ENCODE measurements at regions not wholly inside any gene's neighbourhood (a gene's known extent, or its start where the extent isn't known, plus 50 kb on each side); places are given as distances from the start of the nearest gene placed in this dataset.

GRCh38 chr12:116433249-116433648, 125.9 kb upstream of the MAP1LC3B2 start:
- no peak for FAIRE-seq
- dilution Hi-C loops (cut with MboI; ENCODE audit: extremely low pct_ligation_motif_present, low sequenced_read_pairs): no loop called here

More at GRCh38 chr12:116433249-116433648, 125.9 kb upstream of the MAP1LC3B2 start:
- no peak overlapping the region for H2AFZ ChIP-seq (ENCODE audit: low read depth, low read length)
- H3K4me1 ChIP-seq (ENCODE audit: control insufficient read depth, extremely low read depth, insufficient read depth, low read length): peaks cover 3% of the 10 kb centered on the region
- H3K36me3 ChIP-seq (ENCODE audit: control insufficient read depth in 2 of 2, extremely low read depth in 1 of 2, insufficient read depth in 2 of 2, low read length in 2 of 2): no peaks in the 10 kb centered on the region
- H4K20me1 ChIP-seq (replicated peaks; ENCODE audit: control insufficient read depth, extremely low read depth, insufficient read depth, low read length): no peaks in the 10 kb centered on the region
- H3K9me1 ChIP-seq (replicated peaks; ENCODE audit: control insufficient read depth, extremely low read depth, insufficient read depth, low read length): no peaks in the 10 kb centered on the region
- no peak overlapping the region for H3K4me2 ChIP-seq (ENCODE audit: insufficient read depth, low read length)
- TF ChIP-seq EZH2 (IDR thresholded peaks at IDR 0.05; ENCODE audit: borderline replicate concordance, low read depth, low read length, severe bottlenecking) (no peak), FOS (IDR thresholded peaks at IDR 0.05; ENCODE audit: borderline replicate concordance, insufficient read depth, low read length) (no peak), POLR2AphosphoS5 (IDR thresholded peaks at IDR 0.05; ENCODE audit: insufficient read depth, low read depth, low read length) (no peak), POLR2A (IDR thresholded peaks at IDR 0.05; ENCODE audit: low read depth, low read length) (no peak), MYC (IDR thresholded peaks at IDR 0.05; ENCODE audit: low read depth, low read length) (no peak), JUN (IDR thresholded peaks at IDR 0.05; ENCODE audit: borderline replicate concordance, insufficient read depth, insufficient read length, low read depth) (no peak), GATA2 (IDR thresholded peaks at IDR 0.05; ENCODE audit: insufficient read depth, insufficient read length, low read depth, low read length) (no peak)
- TF ChIP-seq, protein P1, sequence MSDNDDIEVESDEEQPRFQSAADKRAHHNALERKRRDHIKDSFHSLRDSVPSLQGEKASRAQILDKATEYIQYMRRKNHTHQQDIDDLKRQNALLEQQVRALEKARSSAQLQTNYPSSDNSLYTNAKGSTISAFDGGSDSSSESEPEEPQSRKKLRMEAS (IDR thresholded peaks at IDR 0.05; ENCODE audit: insufficient read depth, insufficient read length): no peak
- TF ChIP-seq, protein P2, sequence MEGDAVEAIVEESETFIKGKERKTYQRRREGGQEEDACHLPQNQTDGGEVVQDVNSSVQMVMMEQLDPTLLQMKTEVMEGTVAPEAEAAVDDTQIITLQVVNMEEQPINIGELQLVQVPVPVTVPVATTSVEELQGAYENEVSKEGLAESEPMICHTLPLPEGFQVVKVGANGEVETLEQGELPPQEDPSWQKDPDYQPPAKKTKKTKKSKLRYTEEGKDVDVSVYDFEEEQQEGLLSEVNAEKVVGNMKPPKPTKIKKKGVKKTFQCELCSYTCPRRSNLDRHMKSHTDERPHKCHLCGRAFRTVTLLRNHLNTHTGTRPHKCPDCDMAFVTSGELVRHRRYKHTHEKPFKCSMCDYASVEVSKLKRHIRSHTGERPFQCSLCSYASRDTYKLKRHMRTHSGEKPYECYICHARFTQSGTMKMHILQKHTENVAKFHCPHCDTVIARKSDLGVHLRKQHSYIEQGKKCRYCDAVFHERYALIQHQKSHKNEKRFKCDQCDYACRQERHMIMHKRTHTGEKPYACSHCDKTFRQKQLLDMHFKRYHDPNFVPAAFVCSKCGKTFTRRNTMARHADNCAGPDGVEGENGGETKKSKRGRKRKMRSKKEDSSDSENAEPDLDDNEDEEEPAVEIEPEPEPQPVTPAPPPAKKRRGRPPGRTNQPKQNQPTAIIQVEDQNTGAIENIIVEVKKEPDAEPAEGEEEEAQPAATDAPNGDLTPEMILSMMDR (IDR thresholded peaks at IDR 0.05; ENCODE audit: extremely low read depth in 1 of 2, insufficient read depth in 1 of 2, low read depth in 1 of 2, low read length in 2 of 2): no peak
- H3K9ac ChIP-seq (replicated peaks; ENCODE audit: extremely low read depth, insufficient read depth, low read length): no peak overlapping the region
- intact Hi-C loops (cut with micrococcal nuclease): loop anchor here (5.0 kb wide), 1 partner anchor 74 kb away; no protein-coding TSS in a partner anchor
- no peak for DNase-seq (ENCODE audit: low read depth, low spot score)
- ChIA-PET POLR2A (no interaction called here), CTCF (interaction anchor here (1.3 kb wide), 1 partner anchor 292 kb away, joined by 3 read pairs; no protein-coding TSS in a partner anchor)
- H3K27ac ChIP-seq (ENCODE audit: insufficient read depth, low read depth, low read length): no peak overlapping the region
- no peaks in the 10 kb centered on the region for H3K79me2 ChIP-seq (ENCODE audit: control insufficient read depth, insufficient read depth, low read length)
- no peaks in the 10 kb centered on the region for H3K27me3 ChIP-seq (ENCODE audit: control insufficient read depth in 2 of 2, insufficient read depth in 2 of 2, low read length in 2 of 2)
- BruUV-seq (replicated peaks): no TSS peak
- no peak overlapping the region for H3K4me3 ChIP-seq (replicated peaks in 1 of 3; ENCODE audit: insufficient read depth in 1 of 3, low read depth in 1 of 3, low read length in 3 of 3)
- H3K9me3 ChIP-seq (replicated peaks; ENCODE audit: control insufficient read depth, insufficient read depth, low read length): no peaks in the 10 kb centered on the region
